ENCODE measurements at regions not wholly inside any gene's neighbourhood (a gene's known extent, or its start where the extent isn't known, plus 50 kb on each side); places are given as distances from the start of the nearest gene placed in this dataset.

GRCh38 chr7:86966916-86967315 is 92.5 kb downstream of the ELAPOR2 start:
- TF ChIP-seq POLR2A (IDR thresholded peaks at IDR 0.05) (no peak), CTCF (IDR thresholded peaks at IDR 0.05) (no peak)
- intact Hi-C loops (cut with DNase I; ENCODE audit: low total_unique reads) = no loop called here
- Histone ChIP-seq H3K27me3 (no peaks in the 10 kb centered on the region), H3K36me3 (ENCODE audit: low read depth, missing control alignments) (no peaks in the 10 kb centered on the region), H3K4me1 (no peaks in the 10 kb centered on the region), H3K27ac (no peak overlapping the region), H3K9me3 (no peaks in the 10 kb centered on the region), H3K4me3 (no peak overlapping the region)
- 82 to 88% methylated on average over 2 of the region's 2 CpGs for whole genome bisulfite sequencing, 2 donors
- no peak for DNase-seq

GRCh38 chr7:86965727-86966120 is 93.7 kb downstream of the ELAPOR2 start:
- Histone ChIP-seq H3K4me1 (no peaks in the 10 kb centered on the region), H3K27me3 (no peaks in the 10 kb centered on the region), H3K27ac (no peak overlapping the region), H3K4me3 (no peak overlapping the region), H3K9me3 (no peaks in the 10 kb centered on the region), H3K36me3 (ENCODE audit: low read depth, missing control alignments) (no peaks in the 10 kb centered on the region)
- DNase-seq = no peak
- intact Hi-C loops (cut with DNase I; ENCODE audit: low total_unique reads) = no loop called here
- TF ChIP-seq POLR2A (IDR thresholded peaks at IDR 0.05) (no peak), CTCF (IDR thresholded peaks at IDR 0.05) (no peak)
- WGBS, 2 donors = 61 to 78% methylated on average over 2 of the region's 2 CpGs

- Histone ChIP-seq H3K27me3 (no peaks in the 10 kb centered on the region), H3K27ac (no peak overlapping the region), H3K36me3 (ENCODE audit: low read depth, missing control alignments) (no peaks in the 10 kb centered on the region), H3K9me3 (no peaks in the 10 kb centered on the region), H3K4me3 (no peak overlapping the region), H3K4me1 (no peaks in the 10 kb centered on the region)
- TF ChIP-seq CTCF (IDR thresholded peaks at IDR 0.05) (no peak), POLR2A (IDR thresholded peaks at IDR 0.05) (no peak)
- no peak for DNase-seq
- intact Hi-C loops (cut with DNase I; ENCODE audit: low total_unique reads) = no loop called here
- WGBS, 2 donors = 60 to 73% methylated on average over 4 of the region's 4 CpGs
Observed at GRCh38 chr7:86964973-86965726, 94.3 kb downstream of the ELAPOR2 start.

DNA sequence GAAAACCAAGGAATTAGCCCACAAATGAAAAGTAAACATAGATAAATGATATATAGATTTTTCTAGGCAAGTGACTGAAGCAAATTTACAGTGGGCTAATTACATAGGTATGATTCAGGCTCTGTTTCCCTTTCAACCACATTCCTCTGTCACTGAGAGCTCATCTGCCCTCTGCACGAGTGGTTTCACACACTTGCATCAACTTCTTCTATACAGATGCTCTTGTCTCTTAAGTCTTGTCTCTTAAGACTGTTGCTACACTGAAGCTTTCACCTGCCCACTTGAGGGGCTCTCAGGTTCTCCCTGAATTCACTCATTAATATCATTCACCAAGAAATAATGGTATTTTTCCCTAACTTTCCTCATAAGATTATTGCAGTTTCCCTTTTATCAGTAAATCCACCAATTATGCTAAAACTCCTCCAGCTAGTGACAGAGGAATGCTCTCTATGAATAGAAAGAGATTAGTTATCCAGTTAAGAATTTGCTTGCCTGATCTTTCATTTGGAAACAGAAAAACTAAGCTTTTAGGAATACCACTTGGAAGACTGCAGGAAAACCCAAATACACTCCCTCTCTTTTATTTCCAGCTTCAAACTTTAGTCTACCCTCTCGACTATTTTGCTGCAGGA is 95.7 kb downstream of the ELAPOR2 start:
- no peaks in the 10 kb centered on the region for H3K27me3 ChIP-seq
- H3K9me3 ChIP-seq = no peaks in the 10 kb centered on the region
- no peak overlapping the region for H3K4me3 ChIP-seq
- H3K27ac ChIP-seq = no peak overlapping the region
- no peaks in the 10 kb centered on the region for H3K36me3 ChIP-seq (ENCODE audit: low read depth, missing control alignments)
- WGBS, 2 donors = 50 to 63% methylated on average over 2 of the region's 2 CpGs
- H3K4me1 ChIP-seq = no peaks in the 10 kb centered on the region
- TF ChIP-seq CTCF (IDR thresholded peaks at IDR 0.05) = no peak
- no peak for TF ChIP-seq POLR2A (IDR thresholded peaks at IDR 0.05)
- no peak for DNase-seq
- intact Hi-C loops (cut with DNase I; ENCODE audit: low total_unique reads) = no loop called here

DNA sequence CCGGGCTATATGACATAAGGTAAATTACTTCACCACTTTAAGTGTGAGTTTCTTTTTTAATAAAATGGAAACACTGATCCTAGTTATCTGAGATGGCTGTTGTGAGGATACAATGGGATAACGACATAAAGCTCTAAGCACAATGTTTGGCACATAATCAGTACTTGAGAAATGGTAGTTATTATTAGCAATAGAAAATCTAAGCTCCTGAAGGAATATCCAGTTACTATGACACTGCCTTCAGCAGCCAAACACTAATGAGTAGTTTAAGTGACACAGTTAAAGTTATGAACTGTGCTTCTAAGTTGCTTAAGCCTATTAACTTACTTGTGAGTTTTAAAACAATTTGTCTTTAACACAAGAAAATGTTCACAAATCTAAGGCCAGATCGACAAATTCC is 96.8 kb downstream of the ELAPOR2 start:
- no peak overlapping the region for H3K27ac ChIP-seq
- no peak for TF ChIP-seq CTCF (IDR thresholded peaks at IDR 0.05)
- TF ChIP-seq POLR2A (IDR thresholded peaks at IDR 0.05) = no peak
- WGBS, 2 donors = 85 to 86% methylated on average over 3 of the region's 3 CpGs
- H3K4me1 ChIP-seq = no peaks in the 10 kb centered on the region
- H3K9me3 ChIP-seq = no peaks in the 10 kb centered on the region
- no peak for DNase-seq
- H3K4me3 ChIP-seq = no peak overlapping the region
- H3K27me3 ChIP-seq = no peaks in the 10 kb centered on the region
- intact Hi-C loops (cut with DNase I; ENCODE audit: low total_unique reads) = no loop called here
- no peaks in the 10 kb centered on the region for H3K36me3 ChIP-seq (ENCODE audit: low read depth, missing control alignments)
